HG02981 (cell line): ENCODE measurements at regions not wholly inside any gene's neighbourhood (a gene's known extent, or its start where the extent isn't known, plus 50 kb on each side); places are given as distances from the start of the nearest gene placed in this dataset.

Experiments used
- ATAC-seq: cut with Tn5 transposase; IDR thresholded peaks from one replicate; pipeline ENCODE4 v1.9.1; 2021; ENCODE audit warnings: mild to moderate bottlenecking, moderate library complexity; ENCODE audit not compliant: unreplicated experiment

DNA sequence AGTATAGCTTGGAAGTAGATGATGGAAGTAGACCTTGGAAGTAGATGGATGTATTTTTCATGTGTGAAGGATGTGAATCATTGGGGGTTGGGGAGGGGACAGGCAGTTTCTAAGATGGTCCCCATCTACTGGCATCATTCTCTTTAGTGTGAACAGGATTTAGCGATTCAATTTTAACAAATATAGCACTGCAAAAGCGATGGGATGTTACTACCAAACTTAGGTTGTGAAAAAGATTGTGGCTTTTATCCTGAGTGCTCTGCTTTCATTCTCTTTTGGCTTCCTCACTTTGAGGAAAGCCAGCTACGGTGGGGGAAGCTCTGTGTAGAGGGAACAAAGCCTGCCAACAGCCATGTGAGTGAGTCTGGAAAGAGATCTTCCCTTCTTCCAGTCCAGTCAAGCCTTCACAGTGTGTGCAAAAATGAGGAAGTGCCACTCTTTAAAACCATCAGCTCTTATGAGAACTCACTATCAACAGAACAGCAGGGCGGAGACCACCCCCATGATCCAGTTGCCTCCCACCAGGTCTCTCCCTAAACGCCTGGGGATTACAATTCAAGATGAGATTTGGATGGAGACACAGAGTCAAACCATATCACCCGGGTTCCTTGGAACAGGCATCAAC lies 441.4 kb downstream of the SH3GL2 start:
- no peak for ATAC-seq

DNA sequence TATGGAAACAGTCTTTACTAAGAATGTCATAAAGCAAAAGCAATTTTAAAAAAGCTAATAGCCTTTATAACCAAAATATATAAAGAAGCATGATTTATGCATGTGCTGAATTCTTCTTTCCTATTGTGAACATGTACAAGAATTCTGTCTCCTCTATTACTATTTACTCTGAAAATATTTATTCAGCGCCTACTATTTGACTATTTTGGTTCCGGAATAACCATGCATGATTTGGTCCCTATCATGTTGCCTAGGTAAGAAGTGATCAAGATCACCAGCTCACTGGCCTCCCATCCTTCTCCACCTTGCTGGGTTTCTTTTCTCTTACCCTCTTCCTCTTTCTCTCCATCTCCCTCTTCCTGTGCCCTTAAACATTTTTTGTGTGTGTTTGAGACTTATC lies 443.8 kb downstream of the SH3GL2 start:
- no peak for ATAC-seq

DNA sequence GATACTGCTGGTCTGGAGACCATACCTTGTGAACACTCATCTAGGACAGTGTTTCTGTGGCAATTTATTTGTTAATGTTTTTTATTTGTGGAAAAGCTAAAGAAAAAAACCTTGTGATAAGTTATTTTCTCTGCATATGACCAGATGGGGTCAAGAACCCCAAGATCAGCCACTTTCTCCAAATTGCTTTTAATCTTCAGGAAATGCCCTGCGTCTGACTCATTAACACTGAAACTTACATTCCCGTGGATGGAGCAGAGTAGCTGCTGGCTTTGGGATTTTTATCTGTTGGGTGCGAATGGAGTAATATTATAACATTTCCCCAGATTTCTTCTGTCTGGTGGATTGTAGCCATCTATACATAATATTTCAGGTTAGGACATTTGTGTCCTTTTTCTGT lies 444.5 kb downstream of the SH3GL2 start:
- ATAC-seq: no peak

DNA sequence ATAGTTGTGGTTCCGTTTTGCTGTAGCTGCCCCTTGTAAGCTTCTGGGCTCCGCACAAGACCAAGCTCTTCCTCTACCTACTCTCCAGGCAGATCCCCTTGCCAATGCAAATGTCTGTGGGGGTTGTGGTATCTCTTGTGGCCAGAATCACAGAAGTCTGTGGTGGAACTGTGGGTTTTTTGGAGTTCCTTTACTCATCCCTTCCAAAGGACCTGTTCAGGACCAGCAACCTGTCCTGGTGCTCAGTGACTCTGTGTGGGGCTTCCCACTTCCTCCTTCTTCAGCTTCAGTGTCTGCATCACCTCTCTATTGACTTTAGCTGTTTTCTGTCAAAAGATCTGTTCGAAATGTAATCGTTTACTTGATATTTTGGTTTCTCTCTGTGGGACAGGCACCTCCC lies 441.3 kb upstream of the ADAMTSL1 start:
- ATAC-seq: no peak

DNA sequence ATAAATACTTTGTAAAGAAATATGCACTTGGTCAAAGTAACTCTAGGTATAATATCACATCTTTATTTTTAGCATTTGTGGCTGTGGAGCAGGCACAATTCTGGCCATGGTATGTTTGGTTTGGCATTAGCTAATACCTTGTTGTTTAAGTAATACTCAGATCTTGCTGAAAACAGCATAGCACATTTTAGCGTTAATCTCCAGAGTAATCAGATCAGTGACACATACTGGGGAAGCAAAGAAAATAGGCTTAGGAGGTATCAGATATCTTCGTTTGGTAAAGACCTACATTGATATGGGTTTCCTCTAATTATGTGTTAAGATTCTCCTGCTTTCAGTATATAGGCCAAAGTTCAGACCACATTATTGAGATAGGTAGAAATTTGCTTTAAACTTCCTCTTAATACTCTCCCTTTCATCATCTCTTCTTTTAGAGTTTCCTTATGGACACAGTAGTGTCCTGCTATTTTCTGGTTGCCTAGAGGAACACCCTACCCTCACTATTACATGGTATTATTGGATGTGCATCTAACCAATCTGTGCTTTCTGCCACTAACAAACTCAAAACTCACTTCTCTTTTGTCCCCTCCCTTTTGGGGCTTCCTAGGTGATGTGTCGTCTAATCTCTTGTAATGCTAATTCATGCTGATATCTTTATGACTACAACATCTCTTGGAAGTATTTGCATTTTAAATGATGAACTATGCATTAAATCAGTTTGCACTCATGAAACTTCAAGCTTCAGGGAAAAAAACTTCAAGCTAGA lies 437.3 kb upstream of the ADAMTSL1 start:
- no peak for ATAC-seq

DNA sequence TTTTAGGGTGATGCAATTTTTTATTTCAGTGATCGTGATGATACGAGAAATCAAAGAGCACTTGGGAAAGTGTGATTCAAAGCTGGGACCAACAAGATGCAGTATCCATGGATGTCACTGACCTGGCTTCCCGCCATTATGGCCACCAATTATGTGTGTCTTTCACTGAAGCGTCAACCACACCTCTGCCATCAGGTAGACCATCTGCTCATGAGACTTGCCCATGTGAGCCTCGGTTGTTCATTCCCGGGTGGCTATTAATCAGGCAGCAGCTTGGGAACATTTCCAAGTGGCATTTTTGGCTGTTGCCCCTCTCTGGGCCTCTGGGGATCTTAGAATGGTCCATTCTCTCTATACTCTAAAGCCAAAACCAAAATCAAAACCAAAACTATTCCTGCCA lies 436.0 kb upstream of the ADAMTSL1 start:
- no peak for ATAC-seq

DNA sequence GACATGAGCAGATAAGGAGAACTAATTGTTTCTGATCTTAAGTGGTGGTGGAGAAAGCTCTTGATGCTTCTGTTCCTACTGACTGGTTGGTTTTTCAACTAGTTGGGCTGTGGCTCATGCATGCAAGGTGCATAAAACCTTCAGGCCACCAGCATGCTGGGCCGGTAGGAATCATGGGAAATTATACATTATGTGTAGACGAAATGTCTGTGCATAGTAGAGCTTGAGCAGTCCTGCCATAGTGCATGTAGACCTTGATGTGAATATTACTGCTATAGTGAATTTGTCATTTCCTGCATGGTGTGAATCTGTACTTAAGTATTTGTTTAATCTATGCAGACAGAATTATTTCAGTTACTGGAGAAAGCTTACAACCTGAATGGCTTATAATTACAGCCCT lies 433.6 kb upstream of the ADAMTSL1 start:
- ATAC-seq: no peak

DNA sequence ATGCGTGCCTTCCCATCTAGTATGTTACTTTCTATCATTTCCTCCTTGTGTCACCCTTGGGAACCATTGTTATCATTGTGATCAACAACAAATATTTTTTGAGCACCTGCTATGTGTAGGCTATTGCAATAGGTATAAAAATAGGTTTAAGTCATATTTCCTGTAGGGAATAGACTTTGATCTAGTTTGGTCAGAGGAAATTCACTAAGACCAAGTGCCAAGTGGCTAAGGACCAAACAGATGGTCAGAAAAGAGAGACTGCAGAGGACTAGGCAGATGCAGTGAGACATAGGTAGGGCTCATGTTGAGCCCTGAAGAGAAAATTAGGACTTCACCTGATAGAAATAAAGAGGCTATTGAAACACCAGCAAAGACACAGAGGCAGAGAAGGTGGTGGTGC lies 430.0 kb upstream of the ADAMTSL1 start:
- no peak for ATAC-seq

DNA sequence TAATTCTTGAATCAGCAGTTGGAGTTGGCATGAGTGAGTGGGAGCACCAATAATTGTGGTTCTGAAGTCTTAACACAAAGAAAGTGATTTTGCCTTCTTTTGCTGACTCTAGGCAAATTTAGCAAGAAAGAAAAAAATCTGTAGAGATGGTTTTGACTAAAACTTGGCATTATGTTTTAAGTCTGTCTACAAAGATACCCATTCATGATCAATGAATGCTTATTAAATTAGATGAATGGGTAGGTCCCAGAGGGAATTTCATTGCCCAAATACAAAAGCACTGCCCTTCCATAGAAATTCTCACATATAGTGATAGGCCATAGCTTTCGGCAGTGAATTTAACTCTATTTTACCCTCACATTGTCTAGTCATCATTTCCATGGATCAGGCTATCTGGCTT lies 428.6 kb upstream of the ADAMTSL1 start:
- no peak for ATAC-seq

DNA sequence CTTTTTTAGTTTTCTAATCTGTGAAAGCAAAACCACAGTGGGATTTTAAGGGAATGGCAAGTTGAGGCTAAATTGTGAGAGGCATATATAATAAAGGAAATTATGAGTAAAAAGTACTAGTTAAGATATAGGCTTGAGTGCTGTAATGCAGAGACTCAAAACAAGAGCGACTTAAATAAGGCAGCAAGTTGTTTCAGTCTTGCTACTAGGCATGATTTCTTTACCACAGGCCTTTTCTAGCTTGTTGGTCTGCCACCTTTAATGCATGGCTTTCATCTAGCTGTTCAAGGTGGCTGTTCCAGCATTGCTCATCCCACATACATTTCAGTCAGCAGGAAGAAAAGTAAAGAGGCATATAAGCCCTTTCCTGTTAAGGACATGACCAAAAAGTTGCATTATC lies 427.9 kb upstream of the ADAMTSL1 start:
- no peak for ATAC-seq

DNA sequence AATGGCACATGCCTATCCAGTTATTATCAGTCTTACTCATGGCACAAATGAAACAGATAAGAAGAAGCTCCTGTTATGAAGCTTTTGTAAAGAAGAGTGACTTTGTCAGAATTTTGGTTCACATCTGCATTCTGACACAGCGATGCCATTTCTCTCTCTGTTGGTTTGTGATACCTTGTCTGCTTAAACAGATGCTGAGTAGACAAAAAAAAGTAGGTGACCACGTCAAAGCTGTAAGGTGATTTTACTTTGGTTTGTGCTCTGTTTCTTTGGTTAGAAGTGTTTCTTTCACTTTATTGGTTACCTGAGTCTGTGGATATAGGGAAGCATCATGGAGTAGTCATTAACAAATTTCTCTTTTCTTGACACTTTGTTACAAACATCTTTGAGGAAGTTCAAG lies 422.3 kb upstream of the ADAMTSL1 start:
- no peak for ATAC-seq

DNA sequence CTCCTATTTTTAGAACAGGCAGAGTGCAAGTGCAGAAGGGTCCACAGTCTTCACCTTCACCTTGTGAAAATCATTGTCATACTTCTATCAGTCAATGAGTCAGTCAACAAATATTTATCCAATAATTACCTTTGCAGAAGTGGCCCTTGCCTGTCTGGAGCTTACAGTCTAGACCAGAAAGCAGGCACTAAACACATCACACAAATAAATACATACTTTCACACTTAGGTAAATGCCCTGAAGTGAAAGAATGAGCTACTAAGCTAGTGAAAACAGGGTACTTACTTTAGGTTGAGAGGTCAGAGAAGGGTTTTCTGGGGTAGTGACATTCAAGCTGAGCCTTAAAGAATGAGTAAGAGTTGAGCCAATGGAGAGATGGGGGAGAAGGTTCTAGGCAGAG lies 421.9 kb upstream of the ADAMTSL1 start:
- ATAC-seq: no peak

DNA sequence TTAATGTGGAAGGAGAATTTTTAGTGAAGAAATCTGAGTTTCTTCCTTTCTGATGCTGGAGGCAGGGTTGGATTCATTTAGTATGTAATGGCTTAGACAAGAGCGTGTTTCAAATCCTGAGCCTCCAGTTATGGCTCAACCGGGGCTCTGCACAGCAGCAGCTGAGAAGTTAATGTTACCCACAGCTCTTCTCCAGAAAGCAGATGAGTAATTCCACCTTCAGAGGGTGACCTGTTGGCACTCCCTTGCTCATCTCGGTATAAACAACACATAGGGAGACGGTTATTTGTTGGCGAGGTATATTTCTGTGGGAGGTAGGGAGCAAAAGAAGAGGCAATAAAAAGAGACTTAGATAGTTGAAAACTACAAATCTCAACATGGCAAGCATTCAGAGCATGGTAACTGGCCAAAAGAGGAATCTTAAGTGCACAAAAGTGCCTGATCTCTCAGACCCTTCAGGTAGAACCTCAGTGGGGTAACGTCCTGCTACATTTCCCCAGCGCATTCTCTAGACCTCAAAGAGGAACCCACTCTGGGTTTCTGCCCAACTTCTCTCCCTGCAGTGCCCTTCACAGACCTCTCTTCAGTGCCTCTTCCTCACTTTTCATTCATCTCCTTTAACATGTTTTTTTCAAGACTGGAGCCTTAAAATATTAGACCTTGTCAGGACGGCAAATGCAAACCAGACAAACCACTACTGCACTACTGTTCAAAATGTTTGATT lies 417.5 kb upstream of the ADAMTSL1 start:
- ATAC-seq: peak; percentile 19

DNA sequence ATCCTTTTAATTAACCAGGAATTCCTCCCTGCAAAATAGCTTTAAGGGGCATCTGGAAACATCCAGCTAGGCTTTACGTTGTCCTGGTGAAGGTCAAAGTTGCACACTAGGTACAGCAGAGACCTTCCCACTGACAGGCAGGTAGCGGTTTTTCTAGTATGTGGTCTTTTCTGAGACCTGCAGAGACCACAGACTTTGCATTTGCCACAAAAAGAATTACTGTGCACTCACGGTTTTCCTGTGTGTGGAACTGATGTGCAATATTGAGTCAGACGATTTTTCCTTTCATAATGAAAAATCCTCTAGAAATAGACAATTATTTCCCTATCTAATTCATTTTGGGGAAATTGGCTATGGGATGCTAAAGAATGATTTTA lies 417.0 kb upstream of the ADAMTSL1 start:
- peak; percentile 98 for ATAC-seq

DNA sequence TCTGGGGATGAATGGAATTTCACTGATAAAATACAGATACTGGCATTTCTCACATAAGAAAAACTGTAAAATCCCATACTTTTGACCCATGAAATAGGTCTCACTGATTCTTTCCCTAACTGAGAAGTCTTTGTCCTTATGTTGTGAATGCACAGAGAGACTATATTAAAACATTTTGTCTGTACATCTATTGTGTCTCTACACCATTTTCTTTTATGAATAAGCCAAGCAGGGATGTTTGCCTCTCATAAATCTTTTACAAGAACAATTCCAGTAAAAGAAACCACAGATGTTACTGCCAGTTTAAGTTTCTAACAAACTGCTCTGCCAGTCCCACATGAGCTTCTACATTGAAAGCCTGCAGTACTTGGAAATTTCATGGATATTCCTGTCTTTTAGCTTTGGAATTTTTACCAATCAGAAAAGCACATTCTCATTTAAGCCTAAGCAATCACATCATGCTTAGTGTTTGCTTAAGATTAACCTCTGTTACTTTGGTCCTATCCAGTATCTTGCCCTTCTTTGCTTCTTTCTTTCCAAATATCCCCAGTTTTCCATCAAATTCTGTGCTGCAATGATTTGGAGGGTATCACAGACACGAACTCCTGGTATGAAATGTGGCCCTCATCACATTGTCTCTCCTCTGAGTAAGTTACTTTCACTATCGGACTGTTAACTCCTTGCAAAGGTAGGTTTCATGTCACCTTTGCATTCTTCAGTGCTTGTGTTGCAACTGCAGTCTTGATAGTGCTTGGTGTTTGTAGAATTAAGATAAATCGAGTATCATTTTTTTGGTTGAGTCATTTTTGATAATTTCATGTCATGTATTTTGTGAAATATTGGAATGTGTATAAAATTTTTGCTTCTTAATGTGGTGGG lies 415.1 kb upstream of the ADAMTSL1 start:
- ATAC-seq: no peak

DNA sequence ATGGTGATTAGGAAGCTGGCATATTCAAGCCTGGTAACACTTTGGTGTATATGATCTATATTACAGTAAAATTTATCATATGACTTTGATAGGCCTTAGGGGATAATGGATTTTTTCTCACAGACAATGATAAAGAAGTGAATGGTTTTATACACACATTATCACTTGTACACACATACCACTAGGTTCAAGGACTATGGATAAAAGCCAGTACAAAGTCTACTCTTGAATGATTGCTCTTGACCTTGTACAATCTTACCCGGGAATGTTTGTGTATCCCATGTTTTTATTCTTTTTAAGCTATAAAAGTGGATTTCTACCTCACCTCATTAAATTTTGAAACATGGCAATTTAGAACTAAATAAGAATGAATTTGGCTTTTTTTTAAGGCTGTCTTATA lies 414.5 kb upstream of the ADAMTSL1 start:
- no peak for ATAC-seq

DNA sequence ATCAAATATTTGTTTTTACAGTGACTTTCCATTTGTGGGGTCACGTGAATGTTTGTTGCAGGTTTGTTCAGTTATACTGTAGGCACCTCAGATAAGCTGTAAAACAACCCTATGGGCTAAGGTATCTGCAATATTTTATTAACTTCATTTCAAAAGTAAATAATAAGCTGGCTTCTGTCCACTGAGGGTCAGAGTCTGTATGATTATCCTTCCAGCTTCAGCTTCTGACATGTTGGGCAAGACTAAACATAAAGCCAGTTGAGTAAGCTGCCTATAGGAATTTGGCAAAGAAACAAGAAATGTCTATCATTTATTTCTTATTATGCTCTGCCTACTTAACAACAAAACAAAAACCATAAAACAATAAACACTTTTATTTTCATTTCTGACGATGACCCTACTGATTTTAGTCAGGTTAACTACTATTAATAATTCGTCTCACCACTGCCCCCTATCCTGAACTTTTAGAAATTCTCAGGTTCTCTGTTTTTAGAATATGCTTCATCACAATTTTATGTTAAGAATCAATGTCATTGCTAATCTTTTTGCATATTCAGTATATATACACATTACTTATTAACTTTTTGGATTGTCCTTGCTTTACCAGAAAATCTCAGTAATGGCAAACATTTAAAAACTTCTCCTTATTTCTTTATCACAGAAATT lies 413.6 kb upstream of the ADAMTSL1 start:
- ATAC-seq: no peak

DNA sequence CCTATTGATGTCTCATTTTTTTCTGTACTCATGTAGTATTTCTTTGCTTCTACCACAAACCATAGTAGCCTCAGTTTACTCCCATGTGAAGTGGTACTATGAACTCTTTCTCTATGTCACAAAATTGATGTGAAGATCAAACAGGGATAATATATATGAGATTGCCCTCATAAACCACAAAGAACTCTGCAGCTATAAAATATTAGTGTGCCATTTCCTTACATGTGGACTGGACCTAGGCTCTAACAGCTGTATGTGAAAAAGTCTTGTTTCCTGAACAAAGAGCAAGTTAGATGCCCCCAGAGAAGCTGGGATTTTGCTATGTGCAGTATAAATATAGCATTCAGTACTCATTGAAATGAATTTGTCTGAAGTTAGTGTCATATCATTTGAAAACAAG lies 412.6 kb upstream of the ADAMTSL1 start:
- no peak for ATAC-seq

DNA sequence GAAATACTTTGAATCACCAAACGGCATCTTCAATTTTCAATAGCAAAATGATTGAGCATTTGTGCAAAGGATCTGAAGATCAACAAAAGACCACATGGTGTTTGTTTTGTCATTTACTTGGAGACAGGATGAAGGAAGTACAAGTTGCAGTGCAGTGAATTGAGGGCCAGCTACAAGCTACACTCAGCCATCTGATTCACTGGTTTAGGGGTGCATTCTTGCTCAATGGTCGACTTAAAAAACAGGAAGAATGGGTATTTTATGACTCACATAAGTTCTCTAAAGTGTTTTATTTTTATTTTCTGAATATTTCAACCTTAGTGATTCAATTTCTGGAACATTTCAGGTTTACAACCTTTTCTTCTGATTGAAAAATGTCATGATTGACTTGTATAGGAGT lies 412.1 kb upstream of the ADAMTSL1 start:
- no peak for ATAC-seq

DNA sequence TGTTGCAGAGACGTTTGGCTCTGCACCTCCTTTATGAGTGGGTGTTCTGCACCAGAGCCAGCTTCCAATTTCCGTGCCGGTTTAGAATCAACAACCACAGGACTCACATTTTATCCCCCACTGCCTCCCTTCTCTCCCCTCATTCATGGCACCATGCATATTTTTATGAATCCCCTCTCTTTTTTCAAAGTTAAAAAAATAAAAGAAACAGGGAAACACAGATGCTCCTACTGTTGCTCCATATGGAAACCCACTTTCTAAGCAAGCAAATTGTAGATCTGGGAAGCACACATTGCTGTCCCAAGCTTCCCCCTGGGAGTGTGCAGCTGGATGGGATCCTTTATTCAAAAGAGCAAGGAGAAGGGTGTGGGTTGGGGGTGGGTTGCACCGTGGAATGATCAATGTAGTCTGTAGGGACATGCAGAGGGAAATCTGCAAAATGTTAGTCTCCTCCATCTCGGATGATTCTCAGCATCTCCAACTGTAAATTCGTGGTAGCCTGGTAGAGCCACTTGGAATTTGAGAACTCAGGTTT lies 410.0 kb upstream of the ADAMTSL1 start:
- no peak for ATAC-seq
